LNCaP clone FGC (cell line): ENCODE measurements at regions not wholly inside any gene's neighbourhood (a gene's known extent, or its start where the extent isn't known, plus 50 kb on each side); places are given as distances from the start of the nearest gene placed in this dataset.
A peak's percentile ranks its signal among the peaks of the same experiment; 100 is the strongest.
"Not testable (repeated sequence)": the region's sequence is repeated elsewhere in the genome, so short reads cannot be mapped to it uniquely, and the experiment has no call there.

Source experiments
- DNase-seq: peaks from one replicate; pipeline ENCODE4 v3.0.0-alpha.2; 2011; ENCODE audit warnings: low read depth
- H3K4me3 ChIP-seq: 2 replicates; pipeline ENCODE4 v1.5.1; 2011; ENCODE audit warnings: mild to moderate bottlenecking, low read depth, low read length, control low read depth
- CTCF ChIP-seq: IDR thresholded peaks from 2 replicates; pipeline ENCODE4 v1.5.1; 2012; ENCODE audit warnings: mild to moderate bottlenecking; ENCODE audit not compliant: control insufficient read depth, insufficient read depth; ENCODE audit errors: extremely low read depth

- H3K4me3 ChIP-seq, result no peak overlapping the region
- DNase-seq, result no peak
- peak; percentile 57 for TF ChIP-seq CTCF
These were observed 594.9 kb downstream of the REEP3 start for GRCh38 chr10:64115908-64116643.

GRCh38 chr10:64116707-64117106 lies 595.5 kb downstream of the REEP3 start:
- peak; percentile 43 for DNase-seq
- no peak overlapping the region for H3K4me3 ChIP-seq
- no peak for TF ChIP-seq CTCF

GRCh38 chr10:64118736-64119135 lies 597.5 kb downstream of the REEP3 start:
- no peak for TF ChIP-seq CTCF
- no peak overlapping the region for H3K4me3 ChIP-seq
- DNase-seq, result no peak

GRCh38 chr10:64120301-64120980 lies 599.2 kb downstream of the REEP3 start:
- not testable (repeated sequence) for H3K4me3 ChIP-seq, DNase-seq

- H3K4me3 ChIP-seq, result no peak overlapping the region
- TF ChIP-seq CTCF, result no peak
- DNase-seq, result no peak
These were observed 609.0 kb downstream of the REEP3 start for GRCh38 chr10:64130152-64130551.

GRCh38 chr10:64134676-64135075 lies 613.5 kb downstream of the REEP3 start:
- no peak for TF ChIP-seq CTCF
- DNase-seq, result no peak
- no peak overlapping the region for H3K4me3 ChIP-seq

- no peak for TF ChIP-seq CTCF
These were observed 621.2 kb downstream of the REEP3 start for GRCh38 chr10:64142395-64142794.

More at GRCh38 chr10:64142395-64142794, 621.2 kb downstream of the REEP3 start:
- no peak for DNase-seq
- no peak overlapping the region for H3K4me3 ChIP-seq
